Activated CD8-positive, alpha-beta memory T cell treated with anti-CD3 and anti-CD28 coated beads for 4 hours (primary cell): ENCODE measurements at regions not wholly inside any gene's neighbourhood (a gene's known extent, or its start where the extent isn't known, plus 50 kb on each side); places are given as distances from the start of the nearest gene placed in this dataset.

Experiments
- DNase-seq, 2 donors: peaks; one replicate each; pipeline ENCODE4 v3.0.0-alpha.2; 2020; ENCODE audit warnings: low read depth in 2 of 2

- DNase-seq = no peak
These were observed 133.2 kb upstream of the ARHGAP5 start for GRCh38 chr14:31943861-31944255.

DNA sequence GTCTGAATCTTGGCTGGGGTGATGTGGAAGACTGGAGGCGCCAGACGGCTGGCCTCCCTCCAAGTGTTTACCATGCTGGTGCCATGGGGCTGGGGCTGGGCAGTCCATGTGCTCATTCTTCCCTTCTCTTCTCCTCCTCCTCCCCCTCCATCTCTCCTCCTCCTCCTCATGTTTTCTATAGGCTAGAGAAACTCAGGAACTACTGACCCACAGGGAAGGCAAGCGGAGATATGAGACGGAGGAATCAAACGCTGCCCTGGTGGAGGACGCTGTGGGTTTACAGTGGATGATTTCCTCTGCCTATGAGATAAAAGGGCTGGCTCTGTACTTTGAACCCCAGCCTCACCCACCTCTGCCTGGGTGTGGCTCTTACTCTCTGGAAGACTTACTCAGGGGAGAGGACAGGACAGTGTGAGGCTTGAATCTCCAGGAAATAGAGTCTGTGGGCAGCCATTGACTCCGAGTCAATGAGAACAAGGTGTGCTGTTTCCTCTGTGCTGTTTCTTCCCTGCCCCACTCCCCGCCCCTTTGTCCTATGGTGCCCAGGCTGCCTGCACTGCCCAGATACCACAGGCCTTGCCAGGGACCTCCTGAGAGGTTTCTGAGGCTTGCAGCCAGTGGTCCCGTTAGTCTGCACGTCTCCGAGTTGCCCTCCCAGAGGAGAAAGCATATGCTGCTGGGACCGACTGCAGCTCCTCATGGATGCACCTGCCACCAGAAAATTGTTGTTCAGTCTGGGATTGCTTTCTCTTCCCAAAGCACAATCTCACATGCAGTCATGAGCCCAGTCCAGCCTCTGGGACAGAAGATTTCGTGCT is 132.6 kb upstream of the ARHGAP5 start:
- no peak for DNase-seq

DNA sequence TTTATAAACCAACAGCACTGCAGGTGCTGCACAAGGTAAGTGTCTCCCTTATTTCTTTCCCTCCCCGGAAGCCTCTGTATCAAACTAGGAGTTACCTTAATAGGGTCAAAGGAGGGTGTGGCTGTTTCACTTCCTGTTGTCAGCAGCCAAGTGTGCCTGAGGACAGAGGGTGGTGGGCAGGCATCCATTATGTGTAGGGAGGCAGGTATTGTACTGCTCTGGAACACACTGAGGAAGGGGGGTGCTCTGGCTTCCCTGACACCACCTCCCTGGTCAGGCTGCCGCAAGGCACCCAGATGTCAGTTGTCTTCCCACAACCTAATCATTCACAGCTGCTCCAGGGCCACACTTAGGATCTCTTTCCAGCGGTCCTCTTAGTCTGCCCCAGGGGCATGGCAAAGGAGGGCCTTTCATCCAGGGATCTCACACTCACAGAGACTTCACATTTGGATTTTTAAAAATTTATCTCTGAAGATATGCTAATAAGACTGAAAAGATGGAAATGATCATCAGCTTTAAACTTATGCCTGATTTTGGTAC is 132.0 kb upstream of the ARHGAP5 start:
- DNase-seq = no peak

- no peak for DNase-seq
These were observed 131.4 kb upstream of the ARHGAP5 start for GRCh38 chr14:31945701-31946100.

GRCh38 chr14:31947076-31947475 is 130.0 kb upstream of the ARHGAP5 start:
- DNase-seq = no peak

DNA sequence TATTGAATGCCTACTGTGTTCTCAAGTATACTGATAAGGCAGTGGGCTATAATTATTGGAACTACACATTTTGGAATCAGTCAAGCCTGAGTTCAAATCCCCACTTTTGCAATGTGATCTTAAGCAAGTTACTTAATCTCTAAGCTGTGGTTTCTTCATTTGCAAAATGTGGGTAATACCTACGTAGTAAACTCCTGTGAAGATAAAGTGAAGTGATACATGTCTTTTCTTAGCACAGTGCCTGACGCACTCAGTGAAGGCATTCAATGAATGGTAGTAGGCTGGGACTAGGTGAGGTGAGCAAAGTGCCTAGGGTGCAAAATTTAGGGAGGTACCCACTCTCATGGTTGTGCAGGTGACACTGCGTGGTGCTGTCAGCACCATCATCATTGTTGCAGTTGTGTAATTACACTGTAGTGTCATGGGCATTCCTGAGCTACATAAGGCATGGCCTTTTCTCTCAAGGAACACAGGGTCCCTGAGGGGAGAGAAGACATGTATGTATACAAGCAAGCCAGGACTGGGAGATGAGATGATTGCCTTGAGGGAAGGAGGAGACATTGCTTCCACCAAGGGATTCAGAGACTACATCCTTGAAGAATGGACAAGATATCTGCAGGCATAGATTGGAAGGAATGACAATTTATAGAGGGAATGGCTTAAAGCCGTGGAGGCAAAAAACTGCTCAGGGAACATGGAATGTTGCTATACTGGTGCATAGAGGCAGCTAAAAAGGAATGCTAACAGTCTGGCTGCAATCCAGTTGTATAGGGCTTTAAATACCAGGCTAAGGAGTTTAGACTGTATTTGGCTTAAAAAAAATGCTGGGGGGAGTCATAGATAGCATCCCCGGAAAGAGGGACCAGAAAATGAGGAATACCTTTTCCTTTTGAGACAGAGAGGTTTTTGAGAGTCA is 129.2 kb upstream of the ARHGAP5 start:
- no peak for DNase-seq

DNA sequence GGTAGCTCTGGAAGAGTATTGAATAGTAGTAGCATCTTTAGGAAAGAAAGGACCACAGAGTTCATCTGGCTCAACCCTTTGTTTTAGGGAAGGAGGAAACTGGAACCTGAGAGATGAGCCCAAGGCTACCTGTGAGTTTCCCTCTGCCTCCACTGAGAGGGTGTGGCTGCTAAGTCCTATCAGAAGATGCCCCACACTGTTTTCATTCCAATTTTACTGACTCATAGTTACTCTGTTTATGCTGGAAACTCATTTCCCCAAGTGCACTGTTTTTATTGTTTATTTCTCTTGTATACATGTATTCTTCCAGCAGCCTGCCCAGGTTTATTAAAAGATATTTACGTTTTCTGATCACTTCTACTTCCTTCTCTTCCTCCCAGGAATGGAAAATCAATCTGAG is 127.4 kb upstream of the ARHGAP5 start:
- DNase-seq = no peak

DNA sequence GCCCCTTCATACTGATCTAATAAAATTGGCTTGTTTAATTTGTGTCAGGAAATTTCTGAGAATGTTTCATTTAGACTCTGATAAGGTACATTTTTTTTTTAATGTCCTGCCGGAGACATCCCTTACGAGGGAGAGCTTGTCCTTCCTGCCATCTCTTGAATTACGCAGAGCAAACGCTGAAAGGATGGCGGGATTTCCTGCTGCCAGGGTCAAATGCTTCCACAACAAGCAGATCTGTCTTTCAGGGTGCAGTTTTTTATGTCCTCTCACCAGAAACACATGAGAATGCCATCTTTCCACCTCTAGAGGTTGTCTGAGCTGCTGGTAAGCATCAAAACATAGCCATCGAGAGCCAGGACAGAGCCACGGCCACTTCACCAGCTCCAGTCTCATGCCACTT is 126.8 kb upstream of the ARHGAP5 start:
- no peak for DNase-seq

DNA sequence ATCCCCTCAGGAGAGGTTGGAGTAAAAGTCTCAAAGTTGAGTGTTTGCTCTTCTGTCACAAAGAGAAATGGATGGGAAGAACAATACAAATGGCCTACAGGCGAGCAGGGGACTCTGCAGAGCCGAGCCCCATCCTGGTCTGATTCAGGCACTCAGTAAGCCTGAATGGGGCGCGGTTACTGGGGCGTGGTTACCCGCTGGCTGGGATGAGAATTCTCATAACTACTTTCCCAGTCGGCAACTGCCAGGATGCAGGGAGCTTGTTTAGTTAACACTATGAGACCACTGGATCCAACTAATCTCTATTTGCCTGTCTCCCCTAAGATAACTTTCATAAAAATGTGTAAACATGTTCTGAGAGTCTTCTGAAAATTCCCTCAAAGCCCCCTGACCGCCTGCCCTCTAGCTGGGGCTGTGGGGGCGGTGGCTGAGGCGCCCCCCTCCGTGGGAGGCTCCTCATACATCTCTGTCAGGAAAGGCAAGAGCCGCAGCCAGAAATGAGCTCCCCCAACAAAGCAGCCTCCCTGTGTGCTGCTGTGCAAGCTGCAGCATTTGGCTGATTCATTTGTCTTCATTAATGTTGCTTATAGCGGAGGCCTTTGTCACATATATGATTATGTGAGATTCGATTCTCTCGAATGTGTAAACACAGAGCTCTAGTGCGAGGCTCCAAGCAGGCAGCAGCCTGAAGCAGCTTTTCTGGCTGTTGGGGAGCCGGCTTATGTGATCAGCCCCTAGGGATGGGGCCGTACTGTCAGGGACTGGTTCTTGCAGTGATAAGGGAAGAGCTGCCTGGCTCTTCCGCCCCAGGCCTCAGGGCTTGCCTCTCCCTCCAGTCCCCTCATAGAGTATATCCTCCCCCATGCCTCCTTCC is 126.1 kb upstream of the ARHGAP5 start:
- no peak for DNase-seq

DNA sequence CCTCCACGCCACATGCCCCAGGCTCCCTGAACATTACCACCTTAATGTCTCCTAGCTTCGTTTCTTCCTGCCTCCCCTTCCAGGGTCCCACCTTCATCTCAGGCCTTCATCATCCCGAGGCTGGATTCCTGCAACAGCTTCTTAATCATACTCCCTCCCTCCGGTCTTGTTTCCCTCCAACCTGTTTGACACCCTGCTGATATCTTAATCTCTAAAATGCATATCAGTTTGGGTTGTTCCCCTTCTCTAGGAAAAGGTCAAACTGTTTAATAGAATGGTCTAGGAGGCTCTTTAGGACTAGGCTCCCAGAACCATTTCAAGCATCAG is 125.5 kb upstream of the ARHGAP5 start:
- no peak for DNase-seq

DNA sequence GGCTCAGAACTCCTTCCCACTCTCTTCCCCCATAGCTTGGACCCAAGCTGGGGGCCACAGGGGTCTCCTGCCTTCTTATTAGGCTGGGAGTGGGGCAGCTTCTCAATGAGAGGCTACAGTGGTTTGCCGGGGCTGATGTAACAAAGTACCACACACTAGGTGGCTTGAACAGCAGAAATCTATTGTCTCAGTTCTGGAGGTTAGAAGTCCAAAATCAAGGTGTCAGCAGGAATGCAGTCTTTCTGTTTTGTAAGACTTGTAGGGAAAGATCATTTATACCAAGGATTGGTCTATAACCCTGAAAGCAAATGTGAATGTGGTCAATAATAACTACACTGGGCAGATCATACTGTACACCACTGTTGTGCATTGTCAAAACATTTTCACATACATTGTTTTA is 124.5 kb upstream of the ARHGAP5 start:
- DNase-seq = no peak

DNA sequence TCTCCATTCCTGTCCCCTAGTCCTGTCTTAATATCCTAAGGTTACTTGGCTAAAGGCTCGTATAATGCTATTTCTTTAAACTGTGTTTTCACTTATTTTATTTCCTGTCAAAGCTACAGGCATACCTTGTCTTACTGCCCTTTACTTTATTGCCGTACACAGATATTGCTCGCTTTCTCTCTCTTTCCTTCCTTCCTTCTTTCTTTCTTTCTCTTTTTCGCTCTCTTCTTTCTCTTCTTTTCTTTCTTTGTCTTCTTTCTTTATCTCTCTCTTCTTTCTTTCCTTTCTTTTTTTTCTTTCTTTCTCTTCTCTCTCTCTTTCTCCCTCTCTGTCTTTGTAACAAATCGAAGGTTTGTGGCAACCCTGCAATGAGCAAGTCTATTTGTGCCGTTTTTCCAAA is 123.9 kb upstream of the ARHGAP5 start:
- DNase-seq = no peak

GRCh38 chr14:31954991-31955390 is 122.1 kb upstream of the ARHGAP5 start:
- no peak for DNase-seq

GRCh38 chr14:31955936-31956579 is 121.0 kb upstream of the ARHGAP5 start:
- DNase-seq = no peak

DNA sequence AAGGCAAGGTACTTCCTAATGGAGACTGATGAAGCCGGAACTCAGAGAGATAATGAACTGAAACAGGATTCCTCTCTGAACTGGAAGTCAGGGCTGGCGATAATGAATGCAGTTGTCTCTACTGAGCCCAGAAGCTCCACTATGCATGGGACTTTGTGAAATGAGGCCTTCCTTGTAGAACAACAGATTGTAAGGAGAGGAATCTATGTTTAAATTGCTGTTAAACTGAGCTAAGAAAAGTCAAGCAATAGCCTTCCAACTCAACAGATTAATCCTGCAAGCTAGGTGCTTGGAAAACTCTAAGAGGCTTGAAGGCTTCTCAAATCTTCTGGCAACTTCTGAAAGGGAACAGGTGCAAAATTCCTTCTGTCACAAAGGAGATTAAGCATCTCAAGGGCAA is 119.5 kb upstream of the ARHGAP5 start:
- no peak for DNase-seq

DNA sequence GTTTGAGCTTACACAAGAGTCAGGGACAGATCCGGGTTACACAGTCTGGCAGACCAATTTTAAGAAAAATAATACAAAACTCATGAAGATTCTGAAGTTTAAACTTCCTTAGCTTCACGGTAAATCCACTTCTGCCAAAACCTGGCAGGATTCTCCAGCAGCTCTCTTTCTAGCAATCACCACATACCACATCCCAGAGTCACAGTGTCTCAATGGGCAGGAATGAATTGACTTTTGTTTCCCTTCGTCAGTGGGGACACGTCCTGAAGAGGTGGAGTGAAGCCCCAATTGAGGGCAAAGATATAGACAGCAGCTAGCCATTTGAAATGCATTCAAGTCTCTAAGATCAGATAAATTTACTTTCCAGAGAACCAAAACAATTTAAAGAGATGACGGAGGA is 117.1 kb upstream of the ARHGAP5 start:
- no peak for DNase-seq

- DNase-seq = no peak
These were observed 115.2 kb upstream of the ARHGAP5 start for GRCh38 chr14:31961896-31962295.

- DNase-seq = no peak
These were observed 114.2 kb upstream of the ARHGAP5 start for GRCh38 chr14:31962920-31963319.

GRCh38 chr14:31963587-31963986 is 113.5 kb upstream of the ARHGAP5 start:
- DNase-seq = no peak

DNA sequence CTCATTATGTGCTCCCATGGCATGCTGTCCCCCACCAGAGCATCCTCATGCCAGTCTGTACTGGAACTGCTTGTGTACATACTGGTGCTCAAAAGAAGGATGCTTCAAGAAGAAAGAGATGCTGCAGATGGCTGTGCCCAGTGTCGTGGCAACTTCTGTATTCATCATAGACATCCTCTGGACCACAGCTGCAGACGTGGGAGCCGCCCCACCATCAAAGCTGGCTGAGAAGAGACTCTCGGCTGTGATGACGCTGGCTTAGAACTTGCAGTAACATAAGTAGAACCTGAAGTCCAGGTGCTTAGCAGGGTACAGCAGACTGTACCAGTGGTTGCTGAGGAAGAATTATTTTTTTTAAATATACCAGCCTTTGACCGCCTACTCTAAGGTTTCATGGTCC is 112.6 kb upstream of the ARHGAP5 start:
- no peak for DNase-seq

DNA sequence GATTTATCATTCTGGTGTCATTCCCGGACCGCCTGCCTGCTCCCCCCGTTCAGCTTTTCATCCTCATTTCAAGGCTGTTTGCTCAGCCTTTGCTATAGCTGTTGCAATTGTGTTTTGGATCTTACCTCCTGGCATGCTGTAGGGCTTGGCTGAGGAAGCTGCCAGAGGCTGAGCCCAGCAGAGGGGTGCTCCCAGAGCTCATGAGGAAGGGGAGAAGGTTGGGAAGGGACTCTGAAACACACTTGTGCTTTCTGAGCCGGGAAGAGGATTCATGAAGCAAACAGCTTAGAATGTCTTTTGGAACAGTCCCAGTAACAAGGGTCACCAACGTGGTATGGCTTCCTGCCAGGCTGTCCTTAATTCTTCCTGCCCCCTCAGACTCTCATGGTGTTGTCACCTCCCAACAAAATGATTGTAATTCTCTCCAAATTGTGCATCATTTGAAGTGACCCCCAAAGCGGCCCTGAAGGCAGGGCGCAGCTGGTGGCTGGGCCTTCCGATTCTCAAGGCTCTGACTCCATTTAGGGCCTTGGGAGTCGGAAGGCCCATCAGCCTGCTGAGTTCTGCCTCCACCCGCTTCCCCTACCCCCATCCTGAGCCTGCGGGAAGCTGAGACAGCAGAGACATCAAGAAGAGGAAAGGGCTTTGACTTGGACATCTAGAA is 111.9 kb upstream of the ARHGAP5 start:
- DNase-seq = no peak
